NCI-H524 treated with DMSO at 0.1 percent for 48 hours (cell line): ENCODE measurements at regions not wholly inside any gene's neighbourhood (a gene's known extent, or its start where the extent isn't known, plus 50 kb on each side); places are given as distances from the start of the nearest gene placed in this dataset.

Source experiments
- DNase-seq: peaks from one replicate; lab custom pipeline; 2025; lab: John Stamatoyannopoulos, UW

DNA sequence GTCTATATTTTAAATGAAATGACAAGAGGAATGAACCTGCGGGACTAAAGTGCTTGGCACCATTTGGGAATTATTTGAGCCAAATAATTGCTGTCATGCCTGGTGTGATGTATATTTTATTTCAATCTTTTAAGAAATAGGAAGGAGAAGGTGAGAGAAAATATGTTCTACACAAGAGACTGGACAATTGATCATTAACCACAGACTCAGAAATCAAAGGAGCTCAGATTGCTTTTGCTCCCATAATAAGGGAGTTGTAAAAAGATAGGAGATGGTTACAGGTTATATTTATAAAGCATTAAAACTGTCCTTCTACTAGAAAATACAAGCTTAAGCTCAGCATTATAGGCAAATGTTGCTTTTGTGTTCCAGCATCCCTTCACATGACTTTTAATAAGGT is 515.2 kb upstream of the SULF2 start:
- DNase-seq, result no peak

GRCh38 chr20:48298851-48299484 is 513.7 kb upstream of the SULF2 start:
- DNase-seq, result peak; percentile 50

GRCh38 chr20:48298433-48298832 is 513.2 kb upstream of the SULF2 start:
- DNase-seq, result no peak

DNA sequence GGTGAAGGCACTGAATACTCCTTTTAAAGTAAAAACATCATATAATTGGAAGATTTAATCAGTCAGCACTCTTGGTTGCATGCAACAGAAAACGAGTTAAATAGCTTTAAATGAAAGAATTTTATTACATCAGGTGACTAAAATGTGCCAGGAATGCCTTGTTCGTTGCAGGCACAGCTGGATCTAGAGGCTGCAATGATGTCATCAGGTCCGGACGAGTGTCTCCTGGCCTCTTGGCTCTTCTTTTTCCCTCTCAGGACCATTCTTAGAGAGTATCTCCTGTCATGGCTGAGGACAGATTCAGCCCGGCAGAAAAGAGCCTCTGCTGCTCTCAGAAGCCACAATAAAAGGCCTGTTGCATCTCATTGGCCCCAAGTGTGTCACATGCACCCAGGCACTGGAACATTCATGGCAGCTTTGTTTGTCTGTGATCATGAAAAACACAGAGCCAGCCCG is 510.7 kb upstream of the SULF2 start:
- no peak for DNase-seq

GRCh38 chr20:48295445-48295903 is 510.2 kb upstream of the SULF2 start:
- no peak for DNase-seq

GRCh38 chr20:48294942-48295341 is 509.7 kb upstream of the SULF2 start:
- no peak for DNase-seq

- DNase-seq, result no peak
Observed at GRCh38 chr20:48294196-48294595, 508.9 kb upstream of the SULF2 start.

DNA sequence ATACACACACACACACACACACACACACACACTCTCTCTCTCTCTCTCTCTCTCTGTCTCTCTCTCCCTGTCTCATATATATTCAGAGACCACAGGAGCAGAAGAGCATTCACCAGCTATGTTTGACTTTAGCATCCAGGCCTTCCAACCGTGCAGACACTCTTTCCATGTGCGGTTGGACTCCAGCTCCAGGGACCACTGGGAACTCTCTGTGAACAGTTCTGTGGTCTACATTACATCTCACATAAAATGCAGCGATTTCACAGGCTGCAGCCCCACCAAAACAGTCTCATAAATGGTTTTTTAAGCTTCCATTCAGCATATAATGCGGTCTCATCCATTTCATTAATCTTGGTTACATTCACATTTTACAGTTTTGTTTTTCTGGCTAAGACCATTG is 508.4 kb upstream of the SULF2 start:
- no peak for DNase-seq

DNA sequence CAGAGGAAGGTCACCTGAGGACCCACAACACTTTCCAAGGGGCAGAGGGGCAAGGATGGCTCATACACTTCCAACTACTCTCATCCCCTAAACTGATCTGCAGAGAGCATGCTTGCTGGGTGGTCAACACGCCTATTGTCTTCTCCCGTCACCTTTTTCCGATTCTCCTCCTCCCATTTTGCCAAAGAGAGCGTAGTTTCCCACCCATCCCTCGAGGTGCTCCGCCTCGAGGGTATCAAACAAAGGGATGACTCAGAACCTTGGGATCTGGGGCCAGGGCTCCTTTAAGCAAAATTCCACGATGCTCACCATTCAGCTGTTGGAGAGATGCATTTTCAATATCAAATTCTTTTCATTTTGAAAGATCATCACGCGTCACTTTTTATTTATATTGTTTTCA is 507.5 kb upstream of the SULF2 start:
- DNase-seq, result no peak

GRCh38 chr20:48291896-48292295 is 506.6 kb upstream of the SULF2 start:
- DNase-seq, result no peak

GRCh38 chr20:48288930-48289507 is 503.7 kb upstream of the SULF2 start:
- DNase-seq, result no peak

- no peak for DNase-seq
Observed at GRCh38 chr20:48287552-48288170, 502.4 kb upstream of the SULF2 start.

- no peak for DNase-seq
Observed at GRCh38 chr20:48287021-48287494, 501.8 kb upstream of the SULF2 start.

DNA sequence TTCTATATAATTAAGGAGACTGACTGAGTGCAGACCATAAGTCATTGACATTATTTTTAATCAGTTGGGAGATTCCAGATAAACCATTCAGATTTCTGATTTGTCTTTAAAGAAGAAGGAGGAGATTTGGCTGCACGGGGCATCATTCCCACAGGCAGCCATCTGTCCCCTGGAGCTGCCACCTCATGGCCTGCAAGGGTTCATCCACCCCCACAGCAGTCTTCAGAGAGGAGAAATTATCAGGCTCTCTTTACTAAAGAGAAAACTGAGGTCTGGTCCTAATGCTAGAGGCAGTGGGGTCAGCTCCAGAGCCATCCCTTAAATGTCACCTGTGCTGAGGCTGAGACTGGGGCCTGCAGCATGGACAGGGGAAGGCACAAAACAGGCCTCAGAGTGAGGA is 501.3 kb upstream of the SULF2 start:
- no peak for DNase-seq

DNA sequence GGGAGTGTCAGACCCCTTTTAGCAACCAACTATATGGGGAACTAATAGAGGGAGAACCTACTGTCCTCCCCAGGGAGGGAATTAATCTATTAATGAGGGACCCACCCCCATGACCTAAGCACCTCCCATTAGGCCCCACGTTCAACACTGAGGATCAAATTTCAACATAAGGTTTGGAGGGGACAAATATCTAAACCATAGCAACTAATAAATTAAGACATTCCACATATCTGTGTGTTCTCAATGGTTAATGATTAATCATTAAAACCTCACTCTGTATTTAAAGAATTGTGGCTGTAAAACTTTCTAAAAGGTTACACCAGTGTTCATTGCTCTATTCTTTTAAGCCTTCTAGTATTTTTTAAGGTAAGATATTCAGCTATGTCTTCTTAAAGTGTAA is 500.4 kb upstream of the SULF2 start:
- DNase-seq, result no peak

GRCh38 chr20:48284837-48285236 is 499.6 kb upstream of the SULF2 start:
- DNase-seq, result no peak

GRCh38 chr20:48284315-48284714 is 499.0 kb upstream of the SULF2 start:
- DNase-seq, result no peak

DNA sequence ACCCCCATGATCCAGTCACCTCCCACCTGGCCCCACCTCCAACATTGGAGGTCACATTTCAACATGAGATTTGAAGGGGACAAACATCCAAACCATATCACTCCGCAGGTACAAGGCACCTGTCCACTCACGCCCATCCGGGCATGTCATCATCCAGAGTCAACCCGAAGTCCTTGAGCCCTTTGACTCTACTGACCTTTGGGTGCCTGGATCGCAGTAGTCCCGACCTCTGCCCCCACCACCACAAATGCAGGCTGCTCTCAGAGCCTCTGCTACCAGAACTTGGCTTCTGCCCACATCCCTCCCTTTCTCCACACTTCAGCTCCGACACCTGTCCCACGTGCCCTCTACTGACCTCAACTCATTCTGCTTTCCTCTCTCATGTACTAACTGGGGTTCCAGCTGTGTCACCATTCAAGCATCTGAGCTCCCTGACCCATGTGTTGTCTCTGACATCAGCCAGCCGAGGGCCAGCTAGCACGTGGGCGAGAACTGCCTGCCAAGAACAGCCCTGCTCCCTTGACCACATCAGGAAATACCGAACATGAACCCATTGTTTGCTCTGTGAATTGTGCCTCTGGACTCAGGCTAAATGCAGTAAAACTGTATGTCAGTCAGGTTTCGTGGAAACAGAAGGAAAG is 498.3 kb upstream of the SULF2 start:
- DNase-seq, result no peak

DNA sequence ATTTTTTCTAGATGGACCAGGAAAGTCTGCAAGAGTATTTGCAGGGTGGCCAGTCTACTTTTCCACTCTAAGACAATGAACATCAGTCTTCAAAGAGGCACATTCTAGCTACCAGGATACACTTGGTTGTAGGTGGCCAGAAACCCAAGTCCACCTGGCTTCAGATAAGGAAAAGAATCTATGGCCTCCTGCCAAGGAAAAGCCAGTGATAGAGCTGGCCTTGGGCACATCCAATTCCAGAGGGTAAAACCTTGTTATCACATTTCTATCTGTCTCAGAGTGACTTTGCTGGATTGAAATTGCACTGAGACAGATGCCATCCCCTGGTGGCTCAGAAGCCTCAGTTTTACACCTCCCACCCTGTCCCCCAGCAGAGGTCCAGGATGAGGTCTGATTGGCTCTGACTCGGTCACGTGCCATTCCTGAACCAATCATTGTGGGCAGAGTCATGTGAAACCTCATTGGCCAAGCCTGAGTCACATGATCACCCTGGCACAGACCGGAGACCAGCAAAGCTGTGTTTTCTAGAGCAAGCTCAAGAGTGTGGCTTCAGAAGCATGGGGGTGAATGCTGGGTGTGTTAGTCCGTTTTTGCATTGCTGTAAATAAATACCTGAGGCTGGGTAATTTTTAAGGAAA is 497.4 kb upstream of the SULF2 start:
- DNase-seq, result no peak

DNA sequence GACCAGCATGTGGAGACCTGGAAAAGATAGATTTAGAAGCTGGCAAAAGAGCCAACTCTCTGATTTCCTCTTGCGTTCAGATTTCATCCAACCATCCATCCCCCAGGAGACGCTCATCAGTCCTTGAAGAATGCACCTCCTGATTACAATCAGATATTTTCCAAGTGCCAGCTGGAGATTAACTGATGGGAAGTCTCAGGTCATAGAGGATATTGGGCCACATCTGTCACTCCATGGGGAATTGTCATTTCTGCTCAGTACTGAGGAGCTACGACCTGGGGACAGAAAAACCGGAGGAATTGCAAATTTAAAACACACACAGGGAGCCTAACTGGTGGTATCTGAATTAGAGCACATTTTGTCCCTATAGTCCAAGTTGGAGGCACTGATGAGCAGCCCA is 496.2 kb upstream of the SULF2 start:
- peak; percentile 50 for DNase-seq

GRCh38 chr20:48278961-48279481 is 493.7 kb upstream of the SULF2 start:
- DNase-seq, result no peak

- DNase-seq, result no peak
Observed at GRCh38 chr20:48277266-48277665, 492.0 kb upstream of the SULF2 start.
